ENCODE measurements at regions not wholly inside any gene's neighbourhood (a gene's known extent, or its start where the extent isn't known, plus 50 kb on each side); places are given as distances from the start of the nearest gene placed in this dataset.
"Not testable (repeated sequence)": the region's sequence is repeated elsewhere in the genome, so short reads cannot be mapped to it uniquely, and the experiment has no call there.

DNA sequence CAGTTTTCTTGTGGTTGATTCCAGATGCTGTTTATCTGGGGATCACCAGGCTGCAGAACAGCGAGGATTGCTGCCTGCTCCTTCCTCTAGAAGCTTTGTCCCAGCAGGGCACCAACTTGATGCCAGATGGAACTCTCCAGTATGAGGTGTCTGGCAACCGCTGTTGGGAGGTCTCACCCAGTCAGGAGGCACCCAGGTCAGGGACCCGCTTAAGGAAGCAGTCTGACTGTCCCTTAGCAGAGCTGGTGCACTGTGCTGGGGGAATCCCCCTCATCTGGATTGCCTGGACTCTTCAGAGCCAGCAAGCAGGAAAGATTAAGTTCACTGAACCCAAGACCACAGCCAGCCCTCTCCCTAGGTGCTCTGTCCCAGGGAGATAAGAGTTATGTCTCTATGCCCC, 1165.2 kb downstream of the FSCB start:
- H3K4me1 ChIP-seq, result no peaks in the 10 kb centered on the region
- H3K4me3 ChIP-seq (ENCODE audit: low read depth, low read length), result no peak overlapping the region
- no peaks in the 10 kb centered on the region for H3K27me3 ChIP-seq
- DNase-seq, result no peak
- TF ChIP-seq, protein P1, sequence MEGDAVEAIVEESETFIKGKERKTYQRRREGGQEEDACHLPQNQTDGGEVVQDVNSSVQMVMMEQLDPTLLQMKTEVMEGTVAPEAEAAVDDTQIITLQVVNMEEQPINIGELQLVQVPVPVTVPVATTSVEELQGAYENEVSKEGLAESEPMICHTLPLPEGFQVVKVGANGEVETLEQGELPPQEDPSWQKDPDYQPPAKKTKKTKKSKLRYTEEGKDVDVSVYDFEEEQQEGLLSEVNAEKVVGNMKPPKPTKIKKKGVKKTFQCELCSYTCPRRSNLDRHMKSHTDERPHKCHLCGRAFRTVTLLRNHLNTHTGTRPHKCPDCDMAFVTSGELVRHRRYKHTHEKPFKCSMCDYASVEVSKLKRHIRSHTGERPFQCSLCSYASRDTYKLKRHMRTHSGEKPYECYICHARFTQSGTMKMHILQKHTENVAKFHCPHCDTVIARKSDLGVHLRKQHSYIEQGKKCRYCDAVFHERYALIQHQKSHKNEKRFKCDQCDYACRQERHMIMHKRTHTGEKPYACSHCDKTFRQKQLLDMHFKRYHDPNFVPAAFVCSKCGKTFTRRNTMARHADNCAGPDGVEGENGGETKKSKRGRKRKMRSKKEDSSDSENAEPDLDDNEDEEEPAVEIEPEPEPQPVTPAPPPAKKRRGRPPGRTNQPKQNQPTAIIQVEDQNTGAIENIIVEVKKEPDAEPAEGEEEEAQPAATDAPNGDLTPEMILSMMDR (IDR thresholded peaks at IDR 0.05; ENCODE audit: low read depth, low read length), result no peak
- no peaks in the 10 kb centered on the region for H3K9me3 ChIP-seq
- no peaks in the 10 kb centered on the region for H3K36me3 ChIP-seq

DNA sequence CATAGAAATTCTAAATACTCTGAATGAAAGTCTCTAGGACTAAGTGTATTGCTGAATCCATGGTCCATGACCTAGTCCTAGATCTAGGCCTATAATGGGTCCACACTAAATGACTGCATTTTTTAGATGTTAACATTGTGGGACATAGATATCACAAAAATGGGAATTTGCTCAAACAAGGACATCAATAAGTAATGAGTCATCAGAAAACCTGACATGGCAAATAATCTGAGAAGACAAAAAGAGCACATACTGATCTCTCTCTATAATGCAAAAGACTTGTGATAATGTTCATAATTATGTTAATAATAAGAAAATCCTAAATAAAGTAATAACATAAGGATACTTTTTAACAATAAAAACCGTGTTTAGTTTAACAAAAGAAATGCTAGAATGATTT, 1168.4 kb downstream of the FSCB start:
- no peaks in the 10 kb centered on the region; the same call in 1 of the 2 replicates for H3K9me3 ChIP-seq
- H3K4me3 ChIP-seq (ENCODE audit: low read depth, low read length), result no peak overlapping the region
- no peak for DNase-seq
- no peaks in the 10 kb centered on the region for H3K27me3 ChIP-seq
- TF ChIP-seq, protein P1 (IDR thresholded peaks at IDR 0.05; ENCODE audit: low read depth, low read length), result no peak
- no peaks in the 10 kb centered on the region for H3K4me1 ChIP-seq
- H3K36me3 ChIP-seq, result no peaks in the 10 kb centered on the region

DNA sequence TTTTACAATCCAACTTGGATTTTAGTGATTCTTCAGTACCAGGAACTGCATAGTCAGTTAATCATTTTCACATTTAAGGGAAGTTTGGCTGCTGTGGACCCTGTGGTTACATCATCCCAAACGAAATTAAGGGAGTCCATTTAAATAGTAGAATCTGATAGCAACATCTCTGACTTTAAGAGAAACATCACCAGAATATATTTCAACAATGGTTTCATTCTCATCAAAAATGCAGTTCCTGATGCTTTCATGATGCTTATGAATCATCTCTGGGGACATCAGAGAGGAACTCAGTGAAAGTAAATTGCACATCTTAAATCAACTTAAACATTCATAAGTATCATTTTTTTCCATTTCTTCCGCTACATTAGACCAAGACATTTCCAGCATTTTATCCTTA, 1170.7 kb downstream of the FSCB start:
- Histone ChIP-seq H3K4me3 (ENCODE audit: low read depth, low read length) (no peak overlapping the region), H3K9me3 (no peaks in the 10 kb centered on the region; the same call in 1 of the 2 replicates), H3K27me3 (no peaks in the 10 kb centered on the region), H3K36me3 (no peaks in the 10 kb centered on the region), H3K4me1 (no peaks in the 10 kb centered on the region)
- DNase-seq, result no peak
- TF ChIP-seq, protein P1 (IDR thresholded peaks at IDR 0.05; ENCODE audit: low read depth, low read length), result no peak

DNA sequence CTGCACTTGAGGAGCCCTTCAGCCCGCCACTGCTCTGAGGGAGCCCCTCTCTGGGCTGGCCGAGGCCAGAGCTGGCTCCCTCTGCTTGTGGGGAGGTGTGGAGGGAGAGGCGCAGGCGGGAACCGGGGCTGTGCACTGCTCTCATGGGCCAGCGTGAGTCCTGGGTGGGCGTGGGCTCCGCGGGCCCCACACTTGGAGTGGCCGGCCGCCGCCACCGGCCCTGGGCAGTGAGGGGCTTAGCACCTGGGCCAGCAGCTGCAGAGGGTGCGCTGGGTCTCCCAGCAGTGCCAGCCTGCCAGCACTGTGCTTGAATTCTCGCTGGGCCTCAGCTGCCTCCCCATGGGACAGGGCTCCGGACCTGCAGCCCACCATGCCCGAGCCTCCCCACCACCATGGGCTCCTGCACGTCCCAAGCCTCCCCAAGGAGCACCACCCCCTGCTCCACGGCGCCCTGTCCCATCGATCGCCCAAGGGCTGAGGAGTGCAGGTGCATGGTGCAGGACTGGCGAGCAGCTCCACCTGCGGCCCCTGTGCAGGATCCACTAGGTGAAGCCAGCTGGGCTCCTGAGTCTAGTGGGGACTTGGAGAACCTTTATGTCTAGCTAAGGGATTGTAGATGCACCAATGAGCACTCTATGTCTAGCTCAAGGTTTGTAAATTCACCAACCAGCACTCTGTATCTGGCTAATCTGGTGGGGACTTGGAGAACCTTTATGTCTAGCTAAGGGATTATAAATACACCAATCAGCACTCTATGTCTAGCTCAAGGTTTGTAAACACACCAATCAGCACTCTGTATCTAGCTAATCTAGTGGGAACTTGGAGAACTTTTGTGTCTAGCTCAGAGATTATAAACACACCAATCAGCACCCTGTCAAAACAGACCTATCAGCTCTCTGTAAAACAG, 1180.3 kb downstream of the FSCB start:
- not testable (repeated sequence) for H3K36me3 ChIP-seq; DNase-seq; H3K4me1 ChIP-seq; H3K9me3 ChIP-seq; H3K27me3 ChIP-seq; H3K4me3 ChIP-seq (ENCODE audit: low read depth, low read length)

DNA sequence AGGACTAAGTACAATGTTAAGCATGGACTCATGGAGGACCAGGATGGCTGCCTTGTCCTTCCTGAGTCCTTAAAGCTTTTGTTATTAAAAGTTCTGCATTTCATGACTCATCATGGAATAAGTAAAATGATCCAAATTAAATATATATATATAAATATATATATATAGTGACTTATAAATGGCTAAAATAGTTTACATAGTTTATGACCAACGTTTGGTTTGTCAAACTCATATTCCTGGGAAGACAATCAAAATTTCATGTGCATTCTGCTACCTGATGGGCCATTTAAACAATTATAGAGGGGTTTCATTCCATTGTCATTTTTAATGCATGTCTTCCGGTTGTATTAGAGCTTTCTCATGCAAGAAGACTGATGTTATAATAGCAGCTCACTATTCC, 1190.7 kb downstream of the FSCB start:
- H3K4me1 ChIP-seq, result no peaks in the 10 kb centered on the region
- H3K36me3 ChIP-seq, result no peaks in the 10 kb centered on the region
- no peak overlapping the region for H3K4me3 ChIP-seq (ENCODE audit: low read depth, low read length)
- no peaks in the 10 kb centered on the region for H3K27me3 ChIP-seq
- DNase-seq, result no peak
- TF ChIP-seq, protein P1 (IDR thresholded peaks at IDR 0.05; ENCODE audit: low read depth, low read length), result no peak
- H3K9me3 ChIP-seq, result no peaks in the 10 kb centered on the region

DNA sequence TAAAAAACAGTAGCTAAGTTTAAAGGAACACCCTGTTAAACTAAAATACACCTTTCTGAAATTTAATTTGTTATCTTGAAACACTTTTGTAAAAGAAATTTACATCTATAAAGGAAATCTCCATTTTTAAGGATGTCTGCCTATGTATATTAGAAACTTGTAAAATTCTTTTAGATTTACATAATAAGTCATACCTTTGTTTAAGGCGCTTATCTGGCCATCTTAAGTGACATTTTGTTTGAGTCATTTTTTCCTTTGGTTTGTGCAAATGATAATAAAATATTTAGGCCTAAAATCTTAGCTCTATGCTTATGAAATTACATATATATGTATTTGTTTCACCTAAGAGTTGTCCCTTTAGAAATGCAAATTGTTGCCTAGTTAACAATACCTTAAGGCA, 1193.4 kb downstream of the FSCB start:
- TF ChIP-seq, protein P1 (IDR thresholded peaks at IDR 0.05; ENCODE audit: low read depth, low read length), result no peak
- Histone ChIP-seq H3K4me1 (no peaks in the 10 kb centered on the region), H3K27me3 (no peaks in the 10 kb centered on the region), H3K9me3 (no peaks in the 10 kb centered on the region), H3K4me3 (ENCODE audit: low read depth, low read length) (no peak overlapping the region), H3K36me3 (no peaks in the 10 kb centered on the region)
- DNase-seq, result no peak

Measured in BE2C (cell line).